Epithelial cell of proximal tubule (primary cell): ENCODE measurements at regions not wholly inside any gene's neighbourhood (a gene's known extent, or its start where the extent isn't known, plus 50 kb on each side); places are given as distances from the start of the nearest gene placed in this dataset.

Source experiments
- DNase-seq: peaks from one replicate; pipeline ENCODE4 v3.0.0-alpha.2; 2011; ENCODE audit warnings: low read depth
- H3K4me3 ChIP-seq: 2 replicates; pipeline ENCODE4 v1.5.1; 2011; ENCODE audit warnings: low read depth, mild to moderate bottlenecking, low read length
- TF ChIP-seq, protein P1 (sequence below): conservative IDR thresholded peaks from 2 replicates; pipeline ENCODE4 v1.5.1; 2012; ENCODE audit warnings: low read depth, mild to moderate bottlenecking, low read length

- no peak overlapping the region for H3K4me3 ChIP-seq
- TF ChIP-seq, protein P1, sequence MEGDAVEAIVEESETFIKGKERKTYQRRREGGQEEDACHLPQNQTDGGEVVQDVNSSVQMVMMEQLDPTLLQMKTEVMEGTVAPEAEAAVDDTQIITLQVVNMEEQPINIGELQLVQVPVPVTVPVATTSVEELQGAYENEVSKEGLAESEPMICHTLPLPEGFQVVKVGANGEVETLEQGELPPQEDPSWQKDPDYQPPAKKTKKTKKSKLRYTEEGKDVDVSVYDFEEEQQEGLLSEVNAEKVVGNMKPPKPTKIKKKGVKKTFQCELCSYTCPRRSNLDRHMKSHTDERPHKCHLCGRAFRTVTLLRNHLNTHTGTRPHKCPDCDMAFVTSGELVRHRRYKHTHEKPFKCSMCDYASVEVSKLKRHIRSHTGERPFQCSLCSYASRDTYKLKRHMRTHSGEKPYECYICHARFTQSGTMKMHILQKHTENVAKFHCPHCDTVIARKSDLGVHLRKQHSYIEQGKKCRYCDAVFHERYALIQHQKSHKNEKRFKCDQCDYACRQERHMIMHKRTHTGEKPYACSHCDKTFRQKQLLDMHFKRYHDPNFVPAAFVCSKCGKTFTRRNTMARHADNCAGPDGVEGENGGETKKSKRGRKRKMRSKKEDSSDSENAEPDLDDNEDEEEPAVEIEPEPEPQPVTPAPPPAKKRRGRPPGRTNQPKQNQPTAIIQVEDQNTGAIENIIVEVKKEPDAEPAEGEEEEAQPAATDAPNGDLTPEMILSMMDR = no peak
- no peak for DNase-seq
Measured at GRCh38 chr2:239604861-239605260, 204.0 kb upstream of the HDAC4 start.

DNA sequence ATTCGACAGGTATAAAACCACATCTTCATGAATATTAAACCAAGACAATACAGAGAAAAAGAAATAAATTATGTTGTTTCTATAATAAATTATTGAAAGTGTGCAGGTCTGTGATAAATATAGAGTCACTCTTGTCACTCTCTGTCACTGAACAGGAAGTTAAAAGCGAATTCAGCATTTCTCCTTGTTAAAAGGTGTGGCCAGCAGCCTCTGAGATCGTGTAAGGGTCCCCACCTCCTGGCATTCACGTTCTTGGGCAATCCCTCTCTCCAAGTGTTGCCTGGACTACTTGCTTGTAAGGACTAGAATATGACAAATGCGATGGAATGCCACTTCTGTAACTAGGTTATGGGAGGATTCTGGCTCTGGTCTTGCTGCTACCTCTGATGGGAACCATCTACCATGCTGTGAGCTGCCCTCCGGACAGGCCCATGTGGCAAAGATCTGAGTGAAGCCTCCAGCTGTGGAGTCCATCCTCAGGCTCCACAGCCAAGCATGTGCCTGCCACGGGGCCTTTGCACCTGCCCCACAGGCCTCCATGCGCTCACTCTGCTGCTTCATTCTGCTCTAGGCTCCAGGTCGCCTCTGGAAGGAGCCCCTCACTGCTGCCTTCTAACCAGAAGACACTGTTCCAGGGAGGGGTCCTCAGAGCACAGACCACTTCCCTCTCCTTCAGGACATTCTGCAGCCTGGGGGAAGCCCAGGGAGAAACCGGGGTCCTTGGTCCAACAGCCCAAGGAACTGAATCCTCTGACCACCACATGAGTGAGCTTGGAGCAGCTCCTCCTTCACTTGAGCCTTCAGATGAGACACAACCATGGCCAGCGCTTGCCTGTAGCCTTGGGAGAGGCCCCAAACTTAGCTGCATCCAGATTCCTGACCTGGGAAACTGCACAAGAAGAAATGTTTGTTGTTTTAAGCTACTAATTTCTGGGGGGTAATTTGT is 202.9 kb upstream of the HDAC4 start:
- TF ChIP-seq, protein P1 = no peak
- no peak for DNase-seq
- H3K4me3 ChIP-seq = no peak overlapping the region

- TF ChIP-seq, protein P1 = no peak
- DNase-seq = no peak
- no peak overlapping the region for H3K4me3 ChIP-seq
Measured at GRCh38 chr2:239602290-239603282, 201.8 kb upstream of the HDAC4 start.

GRCh38 chr2:239601880-239602279 is 201.1 kb upstream of the HDAC4 start:
- TF ChIP-seq, protein P1 = no peak
- DNase-seq = no peak
- H3K4me3 ChIP-seq = no peak overlapping the region

- no peak overlapping the region for H3K4me3 ChIP-seq
- TF ChIP-seq, protein P1 = no peak
- DNase-seq = no peak
Measured at GRCh38 chr2:239601201-239601851, 200.5 kb upstream of the HDAC4 start.

- H3K4me3 ChIP-seq = no peak overlapping the region
- TF ChIP-seq, protein P1 = no peak
- no peak for DNase-seq
Measured at GRCh38 chr2:239600650-239601049, 199.8 kb upstream of the HDAC4 start.
